Body of pancreas (tissue), 4 donors: ENCODE measurements at regions not wholly inside any gene's neighbourhood (a gene's known extent, or its start where the extent isn't known, plus 50 kb on each side); places are given as distances from the start of the nearest gene placed in this dataset.

ENCODE experiments used
- CTCF ChIP-seq, 7 experiments: fragments of 450-650 bp in 4 of 7; fragments of 200-600 bp in 3 of 7; sonication (generic) in 3 of 7; IDR thresholded peaks; one replicate each; pipeline ENCODE4 v1.5.1; 2016 to 2019; ENCODE audit warnings: antibody characterized with exemption in 7 of 7
- POLR2A ChIP-seq, 3 donors: fragments of 450-650 bp; IDR thresholded peaks; one replicate each; pipeline ENCODE4 v1.6.1; 2016; ENCODE audit warnings: antibody characterized with exemption in 3 of 3, mild to moderate bottlenecking in 2 of 3

GRCh38 chr6:125658759-125659431 lies 90.5 kb upstream of the HEY2 start:
- TF ChIP-seq CTCF (IDR thresholded peaks at IDR 0.05): no peak
- no peak for TF ChIP-seq POLR2A (IDR thresholded peaks at IDR 0.05)
